ENCODE measurements at regions not wholly inside any gene's neighbourhood (a gene's known extent, or its start where the extent isn't known, plus 50 kb on each side); places are given as distances from the start of the nearest gene placed in this dataset.

DNA sequence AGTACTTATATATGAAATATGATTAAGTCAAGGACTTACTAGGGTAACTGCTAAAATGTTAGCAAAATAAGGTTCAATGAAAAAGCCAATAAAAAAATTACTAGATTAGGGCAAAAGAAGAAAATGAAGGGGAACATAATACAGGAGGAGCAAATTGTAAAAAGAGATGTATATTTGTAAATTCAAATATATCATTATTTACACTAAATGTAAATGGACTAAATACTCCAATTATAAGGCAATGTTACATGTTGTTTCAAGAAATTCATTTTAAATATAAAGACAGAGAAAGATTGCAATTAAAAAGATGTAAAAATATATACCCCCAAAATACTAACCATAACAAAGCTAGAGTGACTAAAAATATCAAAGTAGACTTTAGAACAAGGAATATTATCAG lies 134.1 kb downstream of the EFHB start:
- Histone ChIP-seq H3K4me3 (ENCODE audit: low read length) (no peak overlapping the region), H3K4me1 (ENCODE audit: control insufficient read depth in 2 of 2, insufficient read depth in 2 of 2, low read length in 2 of 2) (no peaks in the 10 kb centered on the region), H3K36me3 (ENCODE audit: control insufficient read depth in 2 of 3, insufficient read depth in 3 of 3, low read length in 3 of 3) (no peaks in the 10 kb centered on the region), H3K27me3 (ENCODE audit: control insufficient read depth in 2 of 2, insufficient read depth in 2 of 2, low read length in 2 of 2) (no peaks in the 10 kb centered on the region), H3K9me3 (ENCODE audit: control insufficient read depth in 2 of 3, low read length in 3 of 3) (no peaks in the 10 kb centered on the region), H3K27ac (ENCODE audit: low read depth, low read length) (no peak overlapping the region)
- intact Hi-C loops (cut with micrococcal nuclease) = no loop called here
- DNase-seq (no peak), ATAC-seq (no peak)
- peaks cover 0 to 10% (median 3%) of the 10 kb centered on the region in 5 donors for H3K36me3 Mint-ChIP-seq
- ChIA-PET CTCF (no interaction called here), POLR2A (no interaction called here)
- peaks cover 0 to 21% (median under 1%) of the 10 kb centered on the region in 5 donors for H3K27me3 Mint-ChIP-seq
- peaks cover 4 to 58% (median 17%) of the 10 kb centered on the region in 11 donors for H3K9me3 Mint-ChIP-seq
- no peaks in the 10 kb centered on the region for H3K4me1 Mint-ChIP-seq
- no peak overlapping the region for H3K27ac Mint-ChIP-seq
- no peak overlapping the region for H3K4me3 Mint-ChIP-seq

DNA sequence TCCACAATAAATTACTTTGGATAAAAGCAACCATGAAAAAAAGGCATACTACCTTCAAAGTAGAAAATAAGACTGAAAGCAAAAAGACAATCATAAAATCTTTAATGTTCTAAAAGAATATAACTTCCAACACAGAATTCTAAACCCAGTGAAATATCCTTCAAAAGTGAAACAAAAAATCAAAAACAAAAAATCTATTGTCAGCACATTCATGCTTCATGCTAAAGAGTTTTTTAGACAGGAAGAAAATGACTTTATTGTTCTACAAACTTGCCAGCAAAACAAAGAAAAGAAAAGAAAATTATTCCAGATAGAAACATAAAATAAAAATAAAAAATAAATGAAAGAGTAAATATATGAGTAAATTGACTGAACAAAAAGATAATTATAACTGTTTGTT lies 134.9 kb downstream of the EFHB start:
- H3K36me3 ChIP-seq (ENCODE audit: control insufficient read depth in 2 of 3, insufficient read depth in 3 of 3, low read length in 3 of 3) = no peaks in the 10 kb centered on the region
- intact Hi-C loops (cut with micrococcal nuclease) = no loop called here
- POLR2A ChIA-PET = no interaction called here

DNA sequence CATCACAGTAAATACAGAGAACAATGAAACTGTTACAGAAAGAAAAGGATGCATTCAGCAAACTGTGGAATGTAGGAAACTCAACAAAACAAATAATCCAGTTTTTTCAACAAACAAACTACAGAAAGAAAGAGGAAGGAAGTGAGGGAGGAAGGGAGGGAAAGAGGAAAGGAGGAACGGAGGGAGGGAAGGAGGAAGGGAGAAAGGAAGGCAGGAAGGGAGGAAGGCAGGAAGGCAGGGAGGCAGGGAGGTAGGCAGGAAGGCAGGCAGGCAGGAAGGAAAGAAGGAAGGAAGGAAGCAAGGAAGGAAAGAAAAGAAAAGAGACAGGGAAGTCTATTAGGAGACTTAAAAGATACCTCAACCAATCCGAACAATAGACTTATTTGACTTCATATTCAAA lies 135.7 kb downstream of the EFHB start:
- H3K27me3 ChIP-seq (ENCODE audit: control insufficient read depth in 2 of 2, insufficient read depth in 2 of 2, low read length in 2 of 2) = no peaks in the 10 kb centered on the region
- no peaks in the 10 kb centered on the region for H3K36me3 ChIP-seq (ENCODE audit: control insufficient read depth in 2 of 3, insufficient read depth in 3 of 3, low read length in 3 of 3)
- Mint-ChIP-seq H3K9me3 (peaks cover 0 to 46% (median 16%) of the 10 kb centered on the region in 11 donors), H3K27me3 (peaks cover 0 to 13% (median 0%) of the 10 kb centered on the region in 5 donors), H3K4me1 (no peaks in the 10 kb centered on the region), H3K27ac (no peak overlapping the region), H3K4me3 (no peak overlapping the region), H3K36me3 (peaks cover 0 to 10% (median 3%) of the 10 kb centered on the region in 5 donors)
- POLR2A ChIA-PET = no interaction called here
- ATAC-seq (no peak), DNase-seq (no peak)
- CTCF ChIA-PET = no interaction called here
- H3K9me3 ChIP-seq (ENCODE audit: control insufficient read depth in 2 of 3, low read length in 3 of 3) = no peaks in the 10 kb centered on the region
- no peak overlapping the region for H3K27ac ChIP-seq (ENCODE audit: low read depth, low read length)
- intact Hi-C loops (cut with micrococcal nuclease) = no loop called here
- no peaks in the 10 kb centered on the region for H3K4me1 ChIP-seq (ENCODE audit: control insufficient read depth in 2 of 2, insufficient read depth in 2 of 2, low read length in 2 of 2)
- H3K4me3 ChIP-seq (ENCODE audit: low read length) = no peak overlapping the region

More for the DNA sequence above, 134.9 kb downstream of the EFHB start:
- peaks cover 0 to 10% (median 3%) of the 10 kb centered on the region in 5 donors for H3K36me3 Mint-ChIP-seq
- H3K4me1 ChIP-seq (ENCODE audit: control insufficient read depth in 2 of 2, insufficient read depth in 2 of 2, low read length in 2 of 2) = no peaks in the 10 kb centered on the region
- H3K4me3 Mint-ChIP-seq = no peak overlapping the region
- no peaks in the 10 kb centered on the region for H3K4me1 Mint-ChIP-seq
- H3K27me3 ChIP-seq (ENCODE audit: control insufficient read depth in 2 of 2, insufficient read depth in 2 of 2, low read length in 2 of 2) = no peaks in the 10 kb centered on the region
- DNase-seq (no peak), ATAC-seq (no peak)
- CTCF ChIA-PET = no interaction called here
- H3K9me3 Mint-ChIP-seq = peaks cover 4 to 54% (median 17%) of the 10 kb centered on the region in 11 donors
- no peak overlapping the region for H3K27ac Mint-ChIP-seq
- no peaks in the 10 kb centered on the region for H3K9me3 ChIP-seq (ENCODE audit: control insufficient read depth in 2 of 3, low read length in 3 of 3)
- H3K27ac ChIP-seq (ENCODE audit: low read depth, low read length) = no peak overlapping the region
- peaks cover 0 to 19% (median 0%) of the 10 kb centered on the region in 5 donors for H3K27me3 Mint-ChIP-seq
- H3K4me3 ChIP-seq (ENCODE audit: low read length) = no peak overlapping the region

DNA sequence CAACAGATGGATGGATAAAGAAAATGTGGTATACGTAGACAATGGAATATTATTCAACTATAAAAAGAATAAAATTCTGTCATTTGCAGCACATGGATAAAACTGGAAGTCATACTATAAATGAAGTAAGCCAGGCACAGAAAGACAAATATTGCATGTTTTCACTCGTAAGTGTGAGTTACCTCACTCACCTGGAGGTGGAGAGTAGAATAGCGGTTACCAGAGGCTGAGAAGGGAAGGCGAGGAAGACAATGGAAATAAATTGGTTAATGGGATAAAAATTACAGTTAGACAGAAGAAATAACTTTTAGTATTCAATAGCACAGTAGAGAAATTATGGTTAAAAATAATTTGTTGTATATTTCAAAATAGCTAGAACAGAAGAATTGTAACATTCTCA lies 141.6 kb downstream of the EFHB start:
- intact Hi-C loops (cut with micrococcal nuclease) = no loop called here
- Histone ChIP-seq H3K4me3 (ENCODE audit: low read length) (no peak overlapping the region), H3K36me3 (ENCODE audit: control insufficient read depth in 2 of 3, insufficient read depth in 3 of 3, low read length in 3 of 3) (no peaks in the 10 kb centered on the region), H3K4me1 (ENCODE audit: control insufficient read depth in 2 of 2, insufficient read depth in 2 of 2, low read length in 2 of 2) (no peaks in the 10 kb centered on the region), H3K27me3 (ENCODE audit: control insufficient read depth in 2 of 2, insufficient read depth in 2 of 2, low read length in 2 of 2) (no peaks in the 10 kb centered on the region), H3K9me3 (ENCODE audit: control insufficient read depth in 2 of 3, low read length in 3 of 3) (no peaks in the 10 kb centered on the region), H3K27ac (ENCODE audit: low read depth, low read length) (no peak overlapping the region)
- Mint-ChIP-seq H3K4me1 (no peaks in the 10 kb centered on the region), H3K4me3 (no peak overlapping the region), H3K9me3 (peaks cover 0 to 3% (median 0%) of the 10 kb centered on the region in 11 donors), H3K36me3 (no peaks in the 10 kb centered on the region), H3K27me3 (peaks cover 0 to 22% (median 1%) of the 10 kb centered on the region in 5 donors), H3K27ac (no peak overlapping the region)
- no peak for DNase-seq
- ATAC-seq = no peak
- ChIA-PET CTCF (no interaction called here), POLR2A (no interaction called here)

DNA sequence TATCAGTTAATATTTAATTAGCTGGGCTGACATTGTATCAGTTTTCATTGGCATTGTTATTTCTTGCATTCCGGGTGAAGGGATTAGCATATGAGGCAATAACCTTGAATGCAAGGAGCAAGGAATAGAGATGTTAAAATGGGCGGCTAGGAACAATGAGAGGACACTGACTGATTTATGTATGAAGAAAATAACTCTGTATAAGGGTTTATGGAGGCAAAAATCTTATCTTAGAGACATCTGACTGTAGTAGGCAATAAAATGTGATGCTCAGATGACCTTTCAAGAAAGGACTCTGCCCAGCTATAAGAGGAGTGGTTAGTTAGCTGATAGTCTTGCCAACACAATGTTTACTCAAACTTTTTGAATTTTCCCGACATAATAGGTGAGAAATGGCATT lies 158.3 kb downstream of the EFHB start:
- Mint-ChIP-seq H3K4me1 (no peaks in the 10 kb centered on the region), H3K4me3 (no peak overlapping the region), H3K27ac (no peak overlapping the region), H3K27me3 (peaks cover 0 to 19% (median 0%) of the 10 kb centered on the region in 5 donors), H3K9me3 (peaks cover 0 to 3% (median 0%) of the 10 kb centered on the region in 11 donors), H3K36me3 (no peaks in the 10 kb centered on the region)
- DNase-seq (no peak), ATAC-seq (no peak)
- Histone ChIP-seq H3K27me3 (ENCODE audit: control insufficient read depth in 2 of 2, insufficient read depth in 2 of 2, low read length in 2 of 2) (no peaks in the 10 kb centered on the region), H3K4me3 (ENCODE audit: low read length) (no peak overlapping the region), H3K4me1 (ENCODE audit: control insufficient read depth in 2 of 2, insufficient read depth in 2 of 2, low read length in 2 of 2) (no peaks in the 10 kb centered on the region), H3K27ac (ENCODE audit: low read depth, low read length) (no peak overlapping the region), H3K9me3 (ENCODE audit: control insufficient read depth in 2 of 3, low read length in 3 of 3) (no peaks in the 10 kb centered on the region), H3K36me3 (ENCODE audit: control insufficient read depth in 2 of 3, insufficient read depth in 3 of 3, low read length in 3 of 3) (no peaks in the 10 kb centered on the region)
- POLR2A ChIA-PET = no interaction called here
- CTCF ChIA-PET = no interaction called here
- intact Hi-C loops (cut with micrococcal nuclease) = no loop called here

DNA sequence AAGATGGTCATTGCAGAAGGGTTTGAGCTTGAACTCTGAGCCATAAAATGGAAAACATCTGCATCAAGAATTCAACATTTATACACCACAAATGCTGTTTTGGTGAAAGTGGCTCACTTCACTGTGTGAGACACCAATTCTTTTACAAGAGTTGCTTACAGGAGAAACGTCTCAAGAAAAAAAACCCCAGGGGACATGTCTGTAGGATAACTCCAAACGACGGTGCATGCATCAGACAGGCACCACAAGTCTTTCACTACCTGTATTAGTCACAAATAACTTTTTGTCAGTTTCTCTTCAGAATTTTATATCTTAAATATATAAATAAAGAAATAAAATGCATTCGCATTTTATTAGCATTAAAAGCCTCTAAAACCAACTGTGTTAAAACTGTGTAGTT lies 164.3 kb downstream of the EFHB start:
- Mint-ChIP-seq H3K4me3 (no peak overlapping the region), H3K4me1 (no peaks in the 10 kb centered on the region), H3K27ac (no peak overlapping the region), H3K36me3 (no peaks in the 10 kb centered on the region), H3K9me3 (peaks cover 0 to 1% (median 0%) of the 10 kb centered on the region in 11 donors), H3K27me3 (peaks cover 0 to 5% (median 0%) of the 10 kb centered on the region in 5 donors)
- ChIA-PET POLR2A (no interaction called here), CTCF (no interaction called here)
- Histone ChIP-seq H3K27me3 (ENCODE audit: control insufficient read depth in 2 of 2, insufficient read depth in 2 of 2, low read length in 2 of 2) (no peaks in the 10 kb centered on the region), H3K36me3 (ENCODE audit: control insufficient read depth in 2 of 3, insufficient read depth in 3 of 3, low read length in 3 of 3) (no peaks in the 10 kb centered on the region), H3K9me3 (ENCODE audit: control insufficient read depth in 2 of 3, low read length in 3 of 3) (no peaks in the 10 kb centered on the region), H3K27ac (ENCODE audit: low read depth, low read length) (no peak overlapping the region), H3K4me1 (ENCODE audit: control insufficient read depth in 2 of 2, insufficient read depth in 2 of 2, low read length in 2 of 2) (no peaks in the 10 kb centered on the region), H3K4me3 (ENCODE audit: low read length) (no peak overlapping the region)
- intact Hi-C loops (cut with micrococcal nuclease) = no loop called here
- DNase-seq = no peak
- ATAC-seq = no peak

DNA sequence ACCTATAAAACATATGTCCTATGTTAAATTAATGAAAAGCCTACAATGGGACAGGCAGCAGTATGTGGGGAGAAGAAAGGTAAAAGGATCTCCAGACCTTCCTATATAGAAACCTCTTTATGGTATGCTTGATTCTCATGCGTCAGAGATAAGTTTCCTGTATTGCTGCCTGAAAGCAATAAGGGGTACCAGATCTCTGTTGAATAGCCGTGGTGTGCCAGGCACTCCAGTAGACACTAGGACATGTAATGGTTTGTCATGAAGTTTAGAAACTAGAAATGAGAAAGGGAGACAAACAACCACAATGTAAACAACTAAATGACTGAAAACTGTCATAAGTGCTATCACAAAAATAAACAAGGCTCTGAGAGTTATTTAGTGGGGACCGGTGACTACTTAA lies 168.1 kb downstream of the EFHB start:
- no peak overlapping the region for H3K4me3 ChIP-seq (ENCODE audit: low read length)
- H3K27me3 ChIP-seq (ENCODE audit: control insufficient read depth in 2 of 2, insufficient read depth in 2 of 2, low read length in 2 of 2) = no peaks in the 10 kb centered on the region
- intact Hi-C loops (cut with micrococcal nuclease) = no loop called here
- Mint-ChIP-seq H3K36me3 (no peaks in the 10 kb centered on the region), H3K27ac (no peak overlapping the region), H3K4me3 (no peak overlapping the region), H3K4me1 (no peaks in the 10 kb centered on the region), H3K27me3 (peaks cover 0 to 5% (median 0%) of the 10 kb centered on the region in 5 donors), H3K9me3 (peaks cover 0 to 1% (median 0%) of the 10 kb centered on the region in 11 donors)
- no peak for DNase-seq
- H3K9me3 ChIP-seq (ENCODE audit: control insufficient read depth in 2 of 3, low read length in 3 of 3) = no peaks in the 10 kb centered on the region
- POLR2A ChIA-PET = no interaction called here
- CTCF ChIA-PET = no interaction called here
- H3K27ac ChIP-seq (ENCODE audit: low read depth, low read length) = no peak overlapping the region
- ATAC-seq = no peak
- H3K4me1 ChIP-seq (ENCODE audit: control insufficient read depth in 2 of 2, insufficient read depth in 2 of 2, low read length in 2 of 2) = no peaks in the 10 kb centered on the region
- H3K36me3 ChIP-seq (ENCODE audit: control insufficient read depth in 2 of 3, insufficient read depth in 3 of 3, low read length in 3 of 3) = no peaks in the 10 kb centered on the region
